H1 (cell line): ENCODE measurements at regions not wholly inside any gene's neighbourhood (a gene's known extent, or its start where the extent isn't known, plus 50 kb on each side); places are given as distances from the start of the nearest gene placed in this dataset.

Source experiments
- CTCF ChIA-PET: fragments of 300-600 bp; sonication (Branson Sonifier 250); formaldehyde crosslinking; loops from one replicate; lab custom pipeline; 2021; ENCODE audit not compliant: partially characterized antibody; lab: Charles Lee
- POLR2A ChIA-PET: fragments of 300-600 bp; sonication (Branson Sonifier 250); formaldehyde crosslinking; loops from one replicate; lab custom pipeline; 2021; ENCODE audit warnings: inconsistent platforms; ENCODE audit not compliant: partially characterized antibody; lab: Charles Lee
- DNase-seq, 2 experiments: peaks; one replicate each; pipeline versions ENCODE4 v3.0.0 to v3.0.0-alpha.2; 2010 to 2022; ENCODE audit warnings: low spot score in 2 of 2, low read depth in 1 of 2, mixed read lengths in 1 of 2
- FAIRE-seq: peaks from 2 replicates; lab custom pipeline; 2011; peaks lifted over from hg19 to GRCh38; lab: Jason Lieb, UNC
- H2AFZ ChIP-seq: 2 replicates; pipeline ENCODE4 v1.8.1; 2012; ENCODE audit warnings: low read length, inconsistent platforms
- H2AK5ac ChIP-seq: 2 replicates; pipeline ENCODE4 v1.6.1; 2013; ENCODE audit warnings: low read depth, low read length
- H2BK120ac ChIP-seq: replicated peaks from 2 replicates; pipeline ENCODE3; 2013; ENCODE audit warnings: low read depth, low read length, inconsistent platforms
- H2BK12ac ChIP-seq: 2 replicates; pipeline ENCODE4 v1.6.1; 2013; ENCODE audit warnings: low read depth, low read length
- H2BK15ac ChIP-seq: 2 replicates; pipeline ENCODE4 v1.6.1; 2013; ENCODE audit warnings: low read length
- H2BK20ac ChIP-seq: 2 replicates; pipeline ENCODE4 v1.6.1; 2013; ENCODE audit warnings: low read length
- H2BK5ac ChIP-seq: 2 replicates; pipeline ENCODE4 v1.6.1; 2013; ENCODE audit warnings: low read depth, low read length
- H3K14ac ChIP-seq: 2 replicates; pipeline ENCODE4 v1.6.1; 2013; ENCODE audit warnings: inconsistent platforms; ENCODE audit not compliant: insufficient read length
- H3K18ac ChIP-seq: 2 replicates; pipeline ENCODE4 v1.6.1; 2013; ENCODE audit warnings: low read length; ENCODE audit errors: extremely low read depth
- H3K23ac ChIP-seq: 2 replicates; pipeline ENCODE4 v1.6.1; 2013; ENCODE audit warnings: inconsistent platforms; ENCODE audit not compliant: insufficient read length
- H3K23me2 ChIP-seq: 2 replicates; pipeline ENCODE4 v1.6.1; 2013; ENCODE audit warnings: low read depth, low read length
- H3K27ac ChIP-seq: 2 replicates; pipeline ENCODE4 v1.6.1; 2011; ENCODE audit warnings: low read depth, low read length, inconsistent platforms
- H3K27me3 ChIP-seq, 4 experiments: replicated peaks in 1 of 4; 1 replicate in 1 of 4; 2 replicates in 3 of 4; pipeline versions ENCODE4 v1.6.1 to v1.8.1; 2011 to 2013; ENCODE audit warnings: low read length in 3 of 4, mild to moderate bottlenecking in 3 of 4, inconsistent platforms in 2 of 4, mixed read lengths in 2 of 4, moderate library complexity in 1 of 4; ENCODE audit not compliant: control insufficient read depth in 3 of 4, insufficient read depth in 3 of 4; ENCODE audit errors: extremely low read depth in 1 of 4
- H3K36me3 ChIP-seq, 4 experiments: 2 replicates each; pipeline versions ENCODE4 v1.6.1 to v1.8.1; 2011 to 2013; ENCODE audit warnings: mild to moderate bottlenecking in 4 of 4, low read length in 3 of 4, moderate library complexity in 2 of 4, control low read depth in 1 of 4, inconsistent platforms in 1 of 4; ENCODE audit not compliant: insufficient read depth in 4 of 4, control insufficient read depth in 2 of 4
- H3K4ac ChIP-seq: replicated peaks from 2 replicates; pipeline ENCODE3; 2013; ENCODE audit warnings: low read length, low read depth, mixed read lengths, inconsistent platforms; ENCODE audit not compliant: insufficient read length
- H3K4me1 ChIP-seq, 4 experiments: replicated peaks in 1 of 4; 1 replicate in 1 of 4; 2 replicates in 3 of 4; pipeline versions ENCODE4 v1.6.1 to v1.8.1; 2011 to 2013; ENCODE audit warnings: low read length in 3 of 4, inconsistent platforms in 2 of 4, mixed read lengths in 1 of 4; ENCODE audit not compliant: insufficient read depth in 4 of 4, control insufficient read depth in 3 of 4
- H3K4me2 ChIP-seq, 2 experiments: 2 replicates each; pipeline versions ENCODE4 v1.6.1 to v1.8.1; 2011 to 2013; ENCODE audit warnings: low read depth in 2 of 2, low read length in 2 of 2, control low read depth in 1 of 2, inconsistent platforms in 1 of 2, mild to moderate bottlenecking in 1 of 2; ENCODE audit not compliant: insufficient read depth in 1 of 2
- H3K4me3 ChIP-seq, 4 experiments: fragments of 200-600, 300-600 bp in 1 of 4; sonication (generic), shearing (Covaris generic), sonication (Bioruptor Twin) in 1 of 4; 2 replicates each; pipeline versions ENCODE4 v1.5.1 to v1.8.1; 2011 to 2016; ENCODE audit warnings: low read length in 4 of 4, low read depth in 3 of 4, control low read depth in 2 of 4, inconsistent platforms in 2 of 4, mild to moderate bottlenecking in 2 of 4, mixed read lengths in 1 of 4, moderate library complexity in 1 of 4; ENCODE audit not compliant: insufficient read depth in 2 of 4; ENCODE audit errors: extremely low read depth in 1 of 4
- H3K56ac ChIP-seq: replicated peaks from 2 replicates; pipeline ENCODE3; 2013; ENCODE audit warnings: low read depth, mild to moderate bottlenecking, mixed read lengths, low read length, inconsistent platforms; ENCODE audit not compliant: insufficient read length
- H3K79me1 ChIP-seq: 2 replicates; pipeline ENCODE4 v1.6.1; 2013; ENCODE audit warnings: low read depth, low read length, control low read depth
- H3K79me2 ChIP-seq, 2 experiments: 2 replicates each; pipeline versions ENCODE4 v1.6.1 to v1.8.1; 2012 to 2013; ENCODE audit warnings: low read length in 2 of 2, mild to moderate bottlenecking in 2 of 2, inconsistent platforms in 1 of 2; ENCODE audit not compliant: insufficient read depth in 2 of 2, control insufficient read depth in 1 of 2
- H3K9ac ChIP-seq, 4 experiments: replicated peaks in 1 of 4; 1 replicate in 1 of 4; 2 replicates in 3 of 4; pipeline versions ENCODE4 v1.6.1 to v1.8.1; 2011 to 2013; ENCODE audit warnings: low read depth in 3 of 4, low read length in 3 of 4, control low read depth in 2 of 4, mild to moderate bottlenecking in 2 of 4, moderate library complexity in 2 of 4, inconsistent platforms in 1 of 4; ENCODE audit errors: extremely low read depth in 1 of 4
- H3K9me3 ChIP-seq, 2 experiments: 2 replicates each; pipeline versions ENCODE4 v1.6.1 to v1.8.1; 2012 to 2013; ENCODE audit warnings: mild to moderate bottlenecking in 2 of 2, moderate library complexity in 2 of 2, control low read depth in 1 of 2, inconsistent platforms in 1 of 2, low read depth in 1 of 2, low read length in 1 of 2, mixed read lengths in 1 of 2; ENCODE audit not compliant: insufficient read depth in 2 of 2
- H4K20me1 ChIP-seq, 2 experiments: replicated peaks in 1 of 2; 2 replicates each; pipeline versions ENCODE3 to v1.8.1; 2011 to 2013; ENCODE audit warnings: inconsistent platforms in 2 of 2, low read length in 2 of 2, mild to moderate bottlenecking in 1 of 2; ENCODE audit not compliant: insufficient read depth in 2 of 2, control insufficient read depth in 1 of 2
- H4K5ac ChIP-seq: 2 replicates; pipeline ENCODE4 v1.6.1; 2013; ENCODE audit warnings: low read length, low read depth, mixed read lengths, inconsistent platforms; ENCODE audit not compliant: insufficient read length
- H4K8ac ChIP-seq: 2 replicates; pipeline ENCODE4 v1.8.0; 2013; ENCODE audit warnings: mild to moderate bottlenecking, moderate library complexity, low read length, inconsistent platforms; ENCODE audit not compliant: insufficient read depth; ENCODE audit errors: extremely low read depth
- H4K91ac ChIP-seq: replicated peaks from 2 replicates; pipeline ENCODE3; 2013; ENCODE audit warnings: low read length, mixed read lengths, inconsistent platforms; ENCODE audit not compliant: insufficient read length
- BACH1 ChIP-seq: IDR thresholded peaks from 2 replicates; pipeline ENCODE4 v1.6.1; 2012; ENCODE audit warnings: low read length, improper control_type of control experiment
- BRCA1 ChIP-seq: IDR thresholded peaks from 2 replicates; pipeline ENCODE4 v1.6.1; 2012; ENCODE audit warnings: low read depth, low read length, improper control_type of control experiment
- CHD1 ChIP-seq: IDR thresholded peaks from 2 replicates; pipeline ENCODE4 v1.6.1; 2012; ENCODE audit warnings: low read depth, low read length, improper control_type of control experiment
- EZH2 ChIP-seq: fragments of 200-600 bp; sonication (generic); IDR thresholded peaks from 2 replicates; pipeline ENCODE4 v1.7.1; 2012; ENCODE audit warnings: low read depth, mild to moderate bottlenecking, moderate library complexity, low read length, inconsistent platforms; ENCODE audit not compliant: severe bottlenecking
- GTF2F1 ChIP-seq: IDR thresholded peaks from 2 replicates; pipeline ENCODE4 v1.6.1; 2012; ENCODE audit warnings: low read depth, low read length, improper control_type of control experiment, borderline replicate concordance
- KDM4A ChIP-seq: IDR thresholded peaks from one replicate; pipeline ENCODE4 v1.7.1; 2012; ENCODE audit warnings: low read depth, mild to moderate bottlenecking, moderate library complexity, low read length, inconsistent platforms; ENCODE audit not compliant: severe bottlenecking
- KDM5A ChIP-seq: fragments of 200-600 bp; IDR thresholded peaks from 2 replicates; pipeline ENCODE4 v1.7.1; 2012; ENCODE audit warnings: mild to moderate bottlenecking, low read length, inconsistent platforms, mixed read lengths
- NRF1 ChIP-seq: IDR thresholded peaks from 2 replicates; pipeline ENCODE4 v1.6.1; 2011; ENCODE audit warnings: mild to moderate bottlenecking, low read depth, low read length, improper control_type of control experiment
- POLR2A ChIP-seq, 2 experiments: IDR thresholded peaks; 1 replicate in 1 of 2; 2 replicates in 1 of 2; pipeline ENCODE4 v1.6.1; 2011; ENCODE audit warnings: low read depth in 2 of 2, low read length in 2 of 2, mild to moderate bottlenecking in 2 of 2; ENCODE audit errors: control extremely low read depth in 1 of 2
- RBBP5 ChIP-seq: IDR thresholded peaks from 2 replicates; pipeline ENCODE4 v1.7.1; 2012; ENCODE audit warnings: low read depth, mild to moderate bottlenecking, inconsistent platforms, low read length, moderate library complexity, borderline replicate concordance
- RNF2 ChIP-seq: fragments of 200-900, 300-1000 bp; sonication (generic); IDR thresholded peaks from 2 replicates; pipeline ENCODE4 v1.7.1; 2016; ENCODE audit warnings: borderline replicate concordance, low read depth, mild to moderate bottlenecking, antibody characterized with exemption, low read length; ENCODE audit not compliant: poor library complexity, severe bottlenecking; ENCODE audit errors: missing control alignments
- USF2 ChIP-seq: IDR thresholded peaks from 2 replicates; pipeline ENCODE4 v1.6.1; 2011; ENCODE audit warnings: low read length, improper control_type of control experiment
- WGBS, 2 experiments: shearing (Covaris generic) in 1 of 2; methylation state at CpG; one replicate each; pipeline versions ENCODE4 v1.1.6 to v1.1.7; 2013 to 2015; ENCODE audit warnings: low lambda C conversion rate in 2 of 2, mixed read lengths in 2 of 2, inconsistent platforms in 1 of 2, low coverage in 1 of 2, missing lambda C conversion rate in 1 of 2; ENCODE audit not compliant: insufficient replicate concordance in 2 of 2, insufficient coverage in 1 of 2, insufficient read length in 1 of 2; ENCODE audit errors: extremely low coverage in 1 of 2, missing lambda C conversion rate in 1 of 2; 5-methylcytosine and 5-hydroxymethylcytosine counted together

DNA sequence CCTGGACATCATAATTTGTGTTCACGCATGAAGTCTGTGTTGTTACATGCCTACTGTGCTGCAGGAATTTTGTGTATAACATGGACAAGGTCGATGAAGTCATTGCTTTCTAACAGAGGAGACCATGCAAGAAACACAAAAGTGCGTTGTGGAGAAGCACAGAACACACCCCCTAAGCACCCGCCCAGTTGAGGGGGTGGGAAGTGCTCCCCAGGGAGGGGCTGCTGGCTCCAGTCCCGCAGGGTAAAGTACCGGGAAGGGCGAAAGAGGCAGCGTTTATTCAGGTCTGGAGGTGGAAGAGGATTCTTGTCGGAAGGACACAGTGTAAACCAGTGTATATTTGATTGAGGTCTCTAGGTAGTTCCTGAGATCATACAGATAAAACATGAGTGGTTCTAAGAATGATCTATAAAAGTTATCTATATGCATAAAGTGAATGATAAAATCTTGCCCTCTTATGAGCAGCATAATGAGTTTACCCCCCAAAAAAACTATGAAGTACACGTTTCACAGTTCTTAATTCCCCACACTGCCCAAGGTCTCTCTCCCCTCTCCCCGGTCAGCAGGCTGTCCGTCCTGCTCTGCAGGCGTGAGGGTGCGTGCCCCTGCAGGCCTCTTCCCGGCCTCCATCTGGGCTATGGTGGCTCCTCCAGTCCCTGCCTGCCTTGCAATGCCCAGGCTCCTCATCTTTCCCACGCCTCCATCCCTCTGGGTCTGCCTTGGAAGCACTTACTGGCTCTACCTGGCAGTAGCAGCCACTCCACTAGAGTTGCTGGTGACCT, 159.7 kb downstream of the THBS2 start:
- no peak overlapping the region for H4K5ac ChIP-seq
- no peak overlapping the region for H3K4me2 ChIP-seq
- H3K18ac ChIP-seq = no peak overlapping the region
- ChIA-PET POLR2A (no interaction called here), CTCF (no interaction called here)
- H2BK15ac ChIP-seq = no peak overlapping the region
- H4K20me1 ChIP-seq = no peaks in the 10 kb centered on the region
- no peak overlapping the region for H3K9ac ChIP-seq
- H4K8ac ChIP-seq = no peak overlapping the region
- no peaks in the 10 kb centered on the region for H3K79me1 ChIP-seq
- H2BK20ac ChIP-seq = no peak overlapping the region
- no peak overlapping the region for H3K4me3 ChIP-seq
- no peak overlapping the region for H3K14ac ChIP-seq
- no peak overlapping the region for H4K91ac ChIP-seq
- H3K79me2 ChIP-seq = no peaks in the 10 kb centered on the region
- H3K4ac ChIP-seq = no peak overlapping the region
- peaks cover 0 to 4% (median 2%) of the 10 kb centered on the region in 4 experiments; a peak in 2 of 7 replicates for H3K4me1 ChIP-seq
- H3K36me3 ChIP-seq = no peaks in the 10 kb centered on the region; a peak in 2 of 8 replicates
- no peak for FAIRE-seq
- peaks cover 32 to 35% of the 10 kb centered on the region in 2 experiments for H3K9me3 ChIP-seq
- H2AFZ ChIP-seq = no peak overlapping the region
- no peak for DNase-seq
- WGBS, 2 experiments = 88% methylated on average over 15 of the region's 16 CpGs; no CpG with 5 or more reads in 1 of the 2 experiments
- H2BK120ac ChIP-seq = no peak overlapping the region
- H3K56ac ChIP-seq = no peak overlapping the region
- no peak overlapping the region for H2BK5ac ChIP-seq
- no peak overlapping the region for H3K27ac ChIP-seq
- no peaks in the 10 kb centered on the region for H3K27me3 ChIP-seq
- H3K23ac ChIP-seq = no peak overlapping the region
- no peak overlapping the region for H2BK12ac ChIP-seq
- no peak overlapping the region for H2AK5ac ChIP-seq
- H3K23me2 ChIP-seq = no peaks in the 10 kb centered on the region
- no peak for TF ChIP-seq NRF1
- TF ChIP-seq USF2 = no peak
- no peak for TF ChIP-seq RNF2
- no peak for TF ChIP-seq CHD1
- TF ChIP-seq RBBP5 = no peak
- TF ChIP-seq GTF2F1 = no peak
- TF ChIP-seq KDM4A = no peak
- TF ChIP-seq POLR2A (IDR thresholded peaks at IDR 0.05; ENCODE audit: control extremely low read depth in 1 of 2, low read depth in 2 of 2, low read length in 2 of 2) = no peak
- no peak for TF ChIP-seq EZH2
- TF ChIP-seq BRCA1 = no peak
- TF ChIP-seq BACH1 = no peak
- TF ChIP-seq KDM5A = no peak
